GM12864 (cell line): ENCODE measurements at regions not wholly inside any gene's neighbourhood (a gene's known extent, or its start where the extent isn't known, plus 50 kb on each side); places are given as distances from the start of the nearest gene placed in this dataset.
"Not testable (repeated sequence)": the region's sequence is repeated elsewhere in the genome, so short reads cannot be mapped to it uniquely, and the experiment has no call there.

Experiments used
- DNase-seq: peaks from one replicate; pipeline ENCODE4 v3.0.0-alpha.2; 2011; ENCODE audit warnings: low read depth
- H3K4me3 ChIP-seq: 2 replicates; pipeline ENCODE4 v1.5.1; 2011; ENCODE audit warnings: mild to moderate bottlenecking, low read depth, low read length, control low read depth
- TF ChIP-seq, protein P1 (sequence below): IDR thresholded peaks from 2 replicates; pipeline ENCODE4 v1.5.1; 2011; ENCODE audit warnings: low read depth, mild to moderate bottlenecking, moderate library complexity, low read length, control low read depth, inconsistent platforms; ENCODE audit errors: missing control alignments

- no peak for DNase-seq
- H3K4me3 ChIP-seq = no peak overlapping the region
- TF ChIP-seq, protein P1, sequence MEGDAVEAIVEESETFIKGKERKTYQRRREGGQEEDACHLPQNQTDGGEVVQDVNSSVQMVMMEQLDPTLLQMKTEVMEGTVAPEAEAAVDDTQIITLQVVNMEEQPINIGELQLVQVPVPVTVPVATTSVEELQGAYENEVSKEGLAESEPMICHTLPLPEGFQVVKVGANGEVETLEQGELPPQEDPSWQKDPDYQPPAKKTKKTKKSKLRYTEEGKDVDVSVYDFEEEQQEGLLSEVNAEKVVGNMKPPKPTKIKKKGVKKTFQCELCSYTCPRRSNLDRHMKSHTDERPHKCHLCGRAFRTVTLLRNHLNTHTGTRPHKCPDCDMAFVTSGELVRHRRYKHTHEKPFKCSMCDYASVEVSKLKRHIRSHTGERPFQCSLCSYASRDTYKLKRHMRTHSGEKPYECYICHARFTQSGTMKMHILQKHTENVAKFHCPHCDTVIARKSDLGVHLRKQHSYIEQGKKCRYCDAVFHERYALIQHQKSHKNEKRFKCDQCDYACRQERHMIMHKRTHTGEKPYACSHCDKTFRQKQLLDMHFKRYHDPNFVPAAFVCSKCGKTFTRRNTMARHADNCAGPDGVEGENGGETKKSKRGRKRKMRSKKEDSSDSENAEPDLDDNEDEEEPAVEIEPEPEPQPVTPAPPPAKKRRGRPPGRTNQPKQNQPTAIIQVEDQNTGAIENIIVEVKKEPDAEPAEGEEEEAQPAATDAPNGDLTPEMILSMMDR = no peak
These were observed 267.9 kb upstream of the REG3G start for GRCh38 chr2:78757640-78758039.

- H3K4me3 ChIP-seq = not testable (repeated sequence)
These were observed 266.7 kb upstream of the REG3G start for GRCh38 chr2:78758765-78759164.

DNA sequence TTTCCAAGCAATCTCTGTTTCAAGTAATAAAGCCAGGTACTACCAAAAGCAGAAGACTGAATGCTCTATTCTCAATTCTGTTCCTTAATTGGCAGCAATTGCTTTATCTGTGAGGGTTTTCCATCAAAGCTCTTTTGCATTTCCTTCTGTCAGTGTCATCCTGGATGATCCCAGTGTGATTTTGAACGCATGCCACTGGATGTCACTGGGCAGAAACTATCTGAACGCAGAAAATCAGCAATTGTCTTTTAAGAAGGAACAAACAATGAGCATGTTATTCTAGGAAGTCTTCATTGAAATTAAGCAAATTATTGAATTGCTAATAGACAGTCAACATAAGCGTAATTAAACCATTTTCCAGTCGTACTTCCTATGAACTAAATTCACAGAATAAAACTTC is 259.0 kb upstream of the REG3G start:
- TF ChIP-seq, protein P1 = no peak

More at GRCh38 chr2:78758765-78759164, 266.7 kb upstream of the REG3G start:
- DNase-seq = not testable (repeated sequence)

DNA sequence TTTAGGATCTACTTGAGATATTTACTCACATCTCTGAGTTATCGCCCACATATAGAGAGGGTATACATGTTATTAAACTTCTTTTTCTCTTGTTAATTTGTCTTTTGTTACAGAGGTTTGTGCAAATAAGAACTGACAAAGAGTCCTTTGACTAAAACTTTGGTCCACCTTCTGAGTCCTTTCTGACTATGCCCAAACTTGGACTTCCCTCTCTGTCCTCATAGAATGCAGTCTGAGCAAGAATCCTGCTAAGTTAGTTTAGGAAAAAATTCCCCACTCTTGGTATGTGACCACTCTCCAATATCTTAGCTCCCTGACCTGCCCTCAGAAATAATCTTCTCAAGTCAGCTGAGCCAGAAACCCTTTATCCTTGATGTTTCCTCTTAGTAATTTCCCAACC is 257.5 kb upstream of the REG3G start:
- no peak overlapping the region for H3K4me3 ChIP-seq
- TF ChIP-seq, protein P1 = no peak
- DNase-seq = no peak

More for the DNA sequence above, 259.0 kb upstream of the REG3G start:
- no peak for DNase-seq
- no peak overlapping the region for H3K4me3 ChIP-seq

- TF ChIP-seq, protein P1 = no peak
These were observed 250.2 kb upstream of the REG3G start for GRCh38 chr2:78775291-78775690.

DNA sequence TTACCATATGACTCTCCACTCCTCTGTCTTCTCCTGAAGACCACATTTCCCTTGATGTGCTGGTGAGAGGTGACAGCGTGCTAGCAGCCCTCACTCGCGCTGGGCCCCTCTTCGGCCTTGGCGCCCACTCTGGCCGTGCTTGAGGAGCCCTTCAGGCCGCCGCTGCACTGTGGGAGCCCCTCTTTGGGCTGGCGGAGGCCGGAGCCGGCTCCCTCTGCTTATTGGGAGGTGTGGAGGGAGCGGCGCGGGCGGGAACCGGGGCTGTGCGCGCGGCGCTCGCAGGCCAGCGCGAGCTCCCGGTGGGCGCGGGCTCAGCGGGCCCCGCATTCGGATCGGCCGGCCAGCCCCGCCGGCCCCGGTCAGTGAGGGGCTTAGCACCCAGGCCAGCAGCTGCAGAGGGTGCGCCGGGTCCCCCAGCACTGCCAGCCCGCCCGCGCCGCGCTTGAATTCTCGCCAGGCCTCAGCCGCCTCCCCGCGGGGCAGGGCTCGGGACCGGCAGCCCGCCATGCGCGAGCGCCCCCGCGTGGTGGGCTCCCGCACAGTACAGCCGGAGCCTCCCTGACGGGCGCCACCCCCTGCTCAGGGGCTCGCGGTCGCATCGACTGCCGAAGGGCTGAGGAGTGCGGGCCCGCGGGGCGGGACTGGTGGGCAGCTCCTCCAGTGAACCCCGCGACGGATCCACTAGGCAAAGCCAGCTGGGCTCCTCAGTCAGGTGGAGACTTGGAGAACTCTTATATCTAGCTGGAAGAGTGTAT is 246.6 kb upstream of the REG3G start:
- TF ChIP-seq, protein P1 = no peak
- no peak overlapping the region for H3K4me3 ChIP-seq
- DNase-seq = no peak

More at GRCh38 chr2:78775291-78775690, 250.2 kb upstream of the REG3G start:
- H3K4me3 ChIP-seq = no peak overlapping the region
- DNase-seq = no peak

GRCh38 chr2:78779761-78780160 is 245.7 kb upstream of the REG3G start:
- TF ChIP-seq, protein P1 = no peak
- H3K4me3 ChIP-seq = no peak overlapping the region
- DNase-seq = no peak
